ENCODE measurements at regions not wholly inside any gene's neighbourhood (a gene's known extent, or its start where the extent isn't known, plus 50 kb on each side); places are given as distances from the start of the nearest gene placed in this dataset.

DNA sequence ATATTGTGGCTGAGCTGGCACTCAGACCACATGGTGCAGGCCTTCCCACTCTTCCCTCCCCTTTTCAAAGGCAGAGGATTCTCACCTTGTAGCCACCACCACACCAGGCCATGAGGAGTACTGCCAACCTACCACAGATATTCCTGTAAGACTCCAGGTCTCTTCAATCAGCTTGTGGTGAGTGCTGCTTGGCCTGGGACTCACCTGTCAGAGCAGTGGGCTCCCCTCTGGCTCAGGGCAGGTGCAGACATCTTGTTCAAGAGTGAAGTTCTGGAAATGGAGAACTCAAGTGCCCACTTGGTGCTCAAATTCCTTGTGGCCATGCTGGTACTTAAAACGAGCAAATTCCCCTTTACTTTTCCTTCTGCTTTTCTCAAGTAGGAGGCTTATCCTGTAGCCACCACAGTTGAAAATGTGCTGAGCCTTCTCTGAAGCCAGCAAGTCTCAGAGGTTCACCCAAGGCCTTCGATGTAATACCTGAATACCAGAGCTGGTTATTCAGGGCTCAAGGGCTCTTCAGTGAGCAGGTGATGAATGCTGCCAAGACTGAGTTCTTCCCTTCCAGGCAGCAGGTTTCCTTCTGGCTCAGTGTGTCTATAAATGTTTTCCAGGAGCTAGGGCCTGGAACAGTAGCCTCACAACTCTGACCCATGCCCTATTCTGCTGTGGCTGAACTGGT lies 212.9 kb downstream of the TEX13C start:
- H3K4me1 ChIP-seq (ENCODE audit: control insufficient read depth, extremely low read depth, insufficient read depth, low read length): no peaks in the 10 kb centered on the region
- H3K36me3 ChIP-seq (ENCODE audit: control insufficient read depth, insufficient read depth, low read length): no peaks in the 10 kb centered on the region
- no peak overlapping the region for H2AFZ ChIP-seq (ENCODE audit: low read length)
- H3K9me3 ChIP-seq (ENCODE audit: control insufficient read depth, insufficient read depth, low read depth, low read length): no peaks in the 10 kb centered on the region
- no peak for DNase-seq (ENCODE audit: low read depth in 2 of 2)
- H4K20me1 ChIP-seq (ENCODE audit: control insufficient read depth, extremely low read depth, insufficient read depth, low read length): no peaks in the 10 kb centered on the region
- TF ChIP-seq CTCF (conservative IDR thresholded peaks at IDR 0.05 in 1 of 2, IDR thresholded peaks at IDR 0.05 in 1 of 2; ENCODE audit: low read depth in 1 of 2, low read length in 2 of 2): no peak
- H3K79me2 ChIP-seq (ENCODE audit: control insufficient read depth, insufficient read depth, low read length): no peaks in the 10 kb centered on the region
- no peak overlapping the region for H3K4me3 ChIP-seq (replicated peaks in 1 of 4; ENCODE audit: control extremely low read depth in 1 of 4, insufficient read depth in 1 of 4, low read depth in 3 of 4, low read length in 4 of 4)
- no peak overlapping the region for H3K4me2 ChIP-seq (ENCODE audit: extremely low read depth, insufficient read depth, low read length)
- no peak overlapping the region for H3K27ac ChIP-seq (ENCODE audit: insufficient read depth, low read length)
- no peak overlapping the region for H3K9ac ChIP-seq (ENCODE audit: insufficient read depth, low read length)
- no peaks in the 10 kb centered on the region for H3K27me3 ChIP-seq (ENCODE audit: control insufficient read depth, insufficient read depth, low read length)

DNA sequence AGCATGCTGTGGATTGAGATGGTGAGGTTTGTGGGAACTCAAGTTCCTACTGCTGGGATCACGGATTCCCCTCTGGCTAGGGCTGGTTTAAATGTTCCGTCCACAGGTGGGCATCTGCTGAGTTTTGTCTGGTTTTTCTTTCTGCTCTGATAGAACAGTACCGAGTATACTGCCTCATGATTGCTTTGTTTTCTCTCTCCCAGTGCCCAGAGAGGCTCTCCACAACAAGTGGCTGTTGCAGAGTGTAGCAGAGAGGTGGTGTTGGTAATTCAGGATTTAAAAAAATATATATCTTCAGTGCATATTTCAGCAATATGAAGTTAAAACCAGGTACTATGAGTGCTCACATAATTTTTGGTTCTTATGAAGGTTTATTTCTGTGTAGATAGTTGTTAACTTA lies 213.7 kb downstream of the TEX13C start:
- H3K79me2 ChIP-seq (ENCODE audit: control insufficient read depth, insufficient read depth, low read length): no peaks in the 10 kb centered on the region
- H3K4me3 ChIP-seq (replicated peaks in 1 of 4; ENCODE audit: control extremely low read depth in 1 of 4, insufficient read depth in 1 of 4, low read depth in 3 of 4, low read length in 4 of 4): no peak overlapping the region
- no peak for TF ChIP-seq EZH2 (IDR thresholded peaks at IDR 0.05; ENCODE audit: low read length, missing control alignments)
- TF ChIP-seq CTCF (conservative IDR thresholded peaks at IDR 0.05 in 1 of 2, IDR thresholded peaks at IDR 0.05 in 1 of 2; ENCODE audit: low read depth in 1 of 2, low read length in 2 of 2): no peak
- H3K4me1 ChIP-seq (ENCODE audit: control insufficient read depth, extremely low read depth, insufficient read depth, low read length): no peaks in the 10 kb centered on the region
- H3K9me3 ChIP-seq (ENCODE audit: control insufficient read depth, insufficient read depth, low read depth, low read length): no peaks in the 10 kb centered on the region
- no peak overlapping the region for H3K27ac ChIP-seq (ENCODE audit: insufficient read depth, low read length)
- no peak for DNase-seq (ENCODE audit: low read depth in 2 of 2)
- H4K20me1 ChIP-seq (ENCODE audit: control insufficient read depth, extremely low read depth, insufficient read depth, low read length): no peaks in the 10 kb centered on the region
- no peak overlapping the region for H3K4me2 ChIP-seq (ENCODE audit: extremely low read depth, insufficient read depth, low read length)
- H3K36me3 ChIP-seq (ENCODE audit: control insufficient read depth, insufficient read depth, low read length): no peaks in the 10 kb centered on the region
- no peaks in the 10 kb centered on the region for H3K27me3 ChIP-seq (ENCODE audit: control insufficient read depth, insufficient read depth, low read length)
- H2AFZ ChIP-seq (ENCODE audit: low read length): no peak overlapping the region
- no peak overlapping the region for H3K9ac ChIP-seq (ENCODE audit: insufficient read depth, low read length)

DNA sequence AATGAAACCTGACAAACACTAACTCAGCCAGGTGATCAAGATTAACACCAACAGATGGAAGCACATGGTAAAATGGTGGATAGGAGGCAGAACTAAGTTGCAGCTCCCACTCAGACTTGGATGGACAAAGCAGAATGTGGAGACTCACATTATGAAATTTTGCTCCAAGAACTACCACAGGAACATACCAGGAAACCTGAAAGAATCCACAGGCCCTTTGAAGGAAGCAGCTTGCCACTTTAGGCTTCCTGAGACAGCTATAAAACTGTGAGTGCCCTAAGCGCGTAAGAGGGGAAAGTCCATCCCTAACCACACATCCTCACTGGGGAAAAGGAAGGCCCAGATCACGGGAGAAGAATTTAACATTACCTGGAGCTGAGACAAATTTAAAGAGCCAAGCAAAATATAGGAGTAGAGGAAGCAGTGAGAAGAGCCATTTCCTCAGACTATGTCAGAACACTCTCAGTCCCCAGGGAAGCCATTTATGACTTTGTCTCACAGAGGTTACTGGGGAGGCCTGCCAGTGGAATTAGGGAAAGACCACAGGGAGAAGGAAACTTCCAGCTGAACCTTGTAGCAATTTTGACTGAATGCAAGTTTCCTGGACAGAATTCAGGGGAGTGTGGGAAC lies 224.5 kb downstream of the TEX13C start:
- no peak overlapping the region for H2AFZ ChIP-seq (ENCODE audit: low read length)
- H3K4me2 ChIP-seq (ENCODE audit: extremely low read depth, insufficient read depth, low read length): no peak overlapping the region
- H3K4me1 ChIP-seq (ENCODE audit: control insufficient read depth, extremely low read depth, insufficient read depth, low read length): no peaks in the 10 kb centered on the region
- no peak overlapping the region for H3K27ac ChIP-seq (ENCODE audit: insufficient read depth, low read length)
- H3K9me3 ChIP-seq (ENCODE audit: control insufficient read depth, insufficient read depth, low read depth, low read length): no peaks in the 10 kb centered on the region
- H3K79me2 ChIP-seq (ENCODE audit: control insufficient read depth, insufficient read depth, low read length): no peaks in the 10 kb centered on the region
- DNase-seq (ENCODE audit: low read depth in 2 of 2): no peak
- H4K20me1 ChIP-seq (ENCODE audit: control insufficient read depth, extremely low read depth, insufficient read depth, low read length): no peaks in the 10 kb centered on the region
- H3K4me3 ChIP-seq (replicated peaks in 1 of 4; ENCODE audit: control extremely low read depth in 1 of 4, insufficient read depth in 1 of 4, low read depth in 3 of 4, low read length in 4 of 4): no peak overlapping the region
- H3K36me3 ChIP-seq (ENCODE audit: control insufficient read depth, insufficient read depth, low read length): no peaks in the 10 kb centered on the region
- no peak overlapping the region for H3K9ac ChIP-seq (ENCODE audit: insufficient read depth, low read length)
- TF ChIP-seq EZH2 (IDR thresholded peaks at IDR 0.05; ENCODE audit: low read length, missing control alignments) (no peak), CTCF (conservative IDR thresholded peaks at IDR 0.05 in 1 of 2, IDR thresholded peaks at IDR 0.05 in 1 of 2; ENCODE audit: low read depth in 1 of 2, low read length in 2 of 2) (no peak)
- no peaks in the 10 kb centered on the region for H3K27me3 ChIP-seq (ENCODE audit: control insufficient read depth, insufficient read depth, low read length)

Data from fibroblast of lung (primary cell).